Erythroblast (primary cell): ENCODE measurements at regions not wholly inside any gene's neighbourhood (a gene's known extent, or its start where the extent isn't known, plus 50 kb on each side); places are given as distances from the start of the nearest gene placed in this dataset.
"Not testable (repeated sequence)": the region's sequence is repeated elsewhere in the genome, so short reads cannot be mapped to it uniquely, and the experiment has no call there.

Experiments used
- DNase-seq, 2 experiments: peaks; one replicate each; lab custom pipeline; 2025; lab: John Stamatoyannopoulos, UW
- GATA1 ChIP-seq: IDR thresholded peaks from 2 replicates; pipeline ENCODE4 v1.6.1; 2011; ENCODE audit warnings: low read depth, mild to moderate bottlenecking, control low read depth, low read length, moderate library complexity
- POLR2A ChIP-seq: IDR thresholded peaks from 2 replicates; pipeline ENCODE4 v1.6.1; 2011; ENCODE audit warnings: mild to moderate bottlenecking, low read length

GRCh38 chr3:84567796-84568195 is 391.0 kb upstream of the CADM2 start:
- TF ChIP-seq GATA1 (no peak), POLR2A (no peak)

GRCh38 chr3:84573962-84574361 is 384.8 kb upstream of the CADM2 start:
- TF ChIP-seq GATA1 = no peak
- no peak for TF ChIP-seq POLR2A
- DNase-seq = no peak

More at GRCh38 chr3:84567796-84568195, 391.0 kb upstream of the CADM2 start:
- no peak for DNase-seq

- no peak for DNase-seq
- TF ChIP-seq GATA1 = no peak
- no peak for TF ChIP-seq POLR2A
These were observed 372.4 kb upstream of the CADM2 start for GRCh38 chr3:84586427-84586826.

GRCh38 chr3:84600703-84601225 is 358.0 kb upstream of the CADM2 start:
- no peak for DNase-seq
- no peak for TF ChIP-seq POLR2A
- no peak for TF ChIP-seq GATA1

GRCh38 chr3:84601303-84601702 is 357.5 kb upstream of the CADM2 start:
- no peak for DNase-seq
- TF ChIP-seq GATA1 (no peak), POLR2A (no peak)

GRCh38 chr3:84621823-84622222 is 337.0 kb upstream of the CADM2 start:
- DNase-seq = no peak
- TF ChIP-seq POLR2A (no peak), GATA1 (no peak)

GRCh38 chr3:84634668-84635067 is 324.1 kb upstream of the CADM2 start:
- TF ChIP-seq POLR2A = no peak
- TF ChIP-seq GATA1 = no peak
- DNase-seq = no peak

- no peak for DNase-seq
- TF ChIP-seq POLR2A = no peak
- no peak for TF ChIP-seq GATA1
These were observed 321.5 kb upstream of the CADM2 start for GRCh38 chr3:84637272-84637671.

- no peak for DNase-seq
- TF ChIP-seq GATA1 = no peak
- no peak for TF ChIP-seq POLR2A
These were observed 292.3 kb upstream of the CADM2 start for GRCh38 chr3:84666468-84666867.

GRCh38 chr3:84679211-84679610 is 279.6 kb upstream of the CADM2 start:
- no peak for DNase-seq
- TF ChIP-seq POLR2A (no peak), GATA1 (no peak)

- DNase-seq = no peak
- no peak for TF ChIP-seq POLR2A
- no peak for TF ChIP-seq GATA1
These were observed 278.1 kb upstream of the CADM2 start for GRCh38 chr3:84680700-84681099.

GRCh38 chr3:84683493-84683892 is 275.3 kb upstream of the CADM2 start:
- no peak for DNase-seq
- no peak for TF ChIP-seq POLR2A
- TF ChIP-seq GATA1 = no peak

GRCh38 chr3:84685467-84685866 is 273.3 kb upstream of the CADM2 start:
- no peak for TF ChIP-seq POLR2A
- no peak for TF ChIP-seq GATA1
- no peak for DNase-seq

GRCh38 chr3:84692261-84692660 is 266.5 kb upstream of the CADM2 start:
- DNase-seq = no peak
- TF ChIP-seq GATA1 (no peak), POLR2A (no peak)

- not testable (repeated sequence) for DNase-seq
These were observed 248.5 kb upstream of the CADM2 start for GRCh38 chr3:84710288-84710687.
